Duodenal mucosa (tissue), 2 donors: ENCODE measurements at regions not wholly inside any gene's neighbourhood (a gene's known extent, or its start where the extent isn't known, plus 50 kb on each side); places are given as distances from the start of the nearest gene placed in this dataset.

Source experiments
- H3K27ac ChIP-seq: one replicate; pipeline ENCODE4 v1.7.0; 2013; ENCODE audit warnings: low read depth, low read length
- H3K27me3 ChIP-seq, 2 donors: one replicate each; pipeline ENCODE4 v1.7.0; 2013; ENCODE audit warnings: low read length in 2 of 2, control low read depth in 1 of 2; ENCODE audit not compliant: insufficient read depth in 2 of 2, control insufficient read depth in 1 of 2
- H3K36me3 ChIP-seq, 2 donors: one replicate each; pipeline ENCODE4 v1.7.0; 2013; ENCODE audit warnings: low read length in 2 of 2, control low read depth in 1 of 2; ENCODE audit not compliant: insufficient read depth in 2 of 2, control insufficient read depth in 1 of 2
- H3K4me1 ChIP-seq, 2 donors: one replicate each; pipeline ENCODE4 v1.7.0; 2013; ENCODE audit warnings: low read length in 2 of 2, control low read depth in 1 of 2; ENCODE audit not compliant: insufficient read depth in 2 of 2, control insufficient read depth in 1 of 2
- H3K4me3 ChIP-seq, 2 donors: one replicate each; pipeline ENCODE4 v1.7.0; 2013; ENCODE audit warnings: low read length in 2 of 2, low read depth in 1 of 2
- H3K9ac ChIP-seq, 2 donors: one replicate each; pipeline ENCODE4 v1.7.0; 2013; ENCODE audit warnings: low read length in 2 of 2, low read depth in 1 of 2
- H3K9me3 ChIP-seq, 2 donors: one replicate each; pipeline ENCODE4 v1.7.0; 2013; ENCODE audit warnings: low read length in 2 of 2, control low read depth in 1 of 2; ENCODE audit not compliant: control insufficient read depth in 1 of 2

DNA sequence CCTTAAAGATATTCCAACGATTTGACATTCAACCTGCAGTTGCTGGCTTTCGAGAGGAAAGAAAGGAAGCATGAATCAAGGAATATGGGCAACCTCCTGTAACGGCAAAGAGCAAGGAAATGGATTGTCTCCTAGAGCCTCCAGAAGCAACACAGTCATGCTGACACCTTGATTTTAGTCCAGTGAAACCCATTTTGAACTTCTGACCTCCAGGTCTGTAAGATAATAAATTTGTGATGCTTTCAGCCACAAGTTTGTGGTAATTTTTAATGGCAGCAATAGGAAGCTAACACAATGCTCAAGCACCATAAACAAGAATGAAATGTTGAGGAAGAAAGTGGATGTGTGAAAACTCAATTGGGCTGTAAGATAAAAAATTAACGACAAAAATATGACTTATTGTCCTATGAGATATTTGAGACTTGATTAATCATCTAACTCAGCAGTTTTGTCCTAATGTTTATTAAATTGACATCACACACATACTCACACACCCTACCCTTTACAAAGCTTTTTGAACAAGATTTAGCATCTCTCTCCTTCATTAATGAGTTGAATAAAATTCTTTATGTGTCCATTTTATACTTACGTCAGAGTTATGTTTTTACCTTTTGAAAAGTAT is 857.2 kb upstream of the INTU start:
- Histone ChIP-seq H3K9ac (no peak overlapping the region), H3K27ac (no peak overlapping the region), H3K36me3 (no peaks in the 10 kb centered on the region), H3K4me1 (no peaks in the 10 kb centered on the region), H3K27me3 (no peaks in the 10 kb centered on the region), H3K4me3 (no peak overlapping the region), H3K9me3 (no peaks in the 10 kb centered on the region)

DNA sequence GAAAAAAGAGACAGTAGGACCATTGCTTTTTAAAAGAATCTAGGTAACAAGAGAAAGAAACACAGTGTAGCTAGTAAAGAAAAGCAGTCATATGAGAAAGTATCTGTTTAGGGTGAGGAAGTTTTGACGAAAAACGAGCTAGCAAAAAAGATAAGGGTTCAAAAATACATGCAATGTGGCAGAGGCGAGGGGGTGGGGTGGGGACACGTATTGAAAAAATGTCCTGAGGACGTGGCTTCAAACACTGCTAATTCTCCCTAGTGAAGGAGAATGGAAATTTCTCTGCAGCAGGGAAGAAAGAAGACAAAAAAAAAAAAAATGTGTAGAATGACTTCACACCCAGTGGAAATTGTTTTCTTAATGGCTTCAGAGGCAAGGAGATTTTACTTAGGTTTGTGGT is 856.4 kb upstream of the INTU start:
- Histone ChIP-seq H3K9ac (no peak overlapping the region), H3K27ac (no peak overlapping the region), H3K36me3 (no peaks in the 10 kb centered on the region), H3K4me3 (no peak overlapping the region), H3K27me3 (no peaks in the 10 kb centered on the region), H3K9me3 (no peaks in the 10 kb centered on the region), H3K4me1 (no peaks in the 10 kb centered on the region)

DNA sequence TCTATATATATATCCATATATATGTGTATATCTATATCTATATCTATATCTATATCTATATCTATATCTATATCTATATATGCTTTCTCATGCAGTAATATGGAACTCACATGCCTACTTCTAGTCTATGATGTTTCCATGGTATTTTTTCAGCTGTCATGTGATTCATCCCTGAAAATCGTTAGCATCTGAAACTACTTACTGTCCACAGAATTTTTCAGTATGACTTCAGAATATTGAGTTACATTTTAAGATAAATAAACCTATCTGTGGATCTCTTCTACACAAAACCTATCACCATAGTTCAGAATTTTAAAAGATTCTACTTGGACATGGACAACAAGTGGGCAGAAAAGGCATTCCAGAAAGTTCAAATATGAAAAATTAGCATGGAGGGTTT is 855.1 kb upstream of the INTU start:
- Histone ChIP-seq H3K36me3 (no peaks in the 10 kb centered on the region), H3K27ac (no peak overlapping the region), H3K4me1 (no peaks in the 10 kb centered on the region), H3K27me3 (no peaks in the 10 kb centered on the region), H3K9ac (no peak overlapping the region), H3K9me3 (no peaks in the 10 kb centered on the region), H3K4me3 (no peak overlapping the region)

DNA sequence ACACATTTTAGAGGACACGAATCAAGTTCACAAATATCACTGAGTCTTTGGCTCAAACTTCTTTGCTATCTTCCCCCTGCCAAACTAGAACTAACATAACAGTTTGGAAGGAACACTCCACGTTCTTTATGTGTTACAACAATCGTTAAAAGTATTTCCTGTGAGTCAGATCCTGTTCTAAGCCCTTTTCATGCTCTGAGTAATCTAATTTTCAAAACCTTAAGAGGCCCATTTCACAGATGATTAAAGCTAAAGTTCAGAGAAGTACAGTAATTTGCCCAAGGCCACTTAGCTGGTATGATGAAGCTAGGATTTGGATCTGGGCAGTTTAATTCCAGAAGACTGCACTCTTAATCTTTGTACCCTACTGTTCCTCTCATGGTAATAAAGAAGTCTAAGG is 854.4 kb upstream of the INTU start:
- Histone ChIP-seq H3K4me3 (no peak overlapping the region), H3K9ac (no peak overlapping the region), H3K9me3 (no peaks in the 10 kb centered on the region), H3K27ac (no peak overlapping the region), H3K27me3 (no peaks in the 10 kb centered on the region), H3K36me3 (no peaks in the 10 kb centered on the region), H3K4me1 (no peaks in the 10 kb centered on the region)

DNA sequence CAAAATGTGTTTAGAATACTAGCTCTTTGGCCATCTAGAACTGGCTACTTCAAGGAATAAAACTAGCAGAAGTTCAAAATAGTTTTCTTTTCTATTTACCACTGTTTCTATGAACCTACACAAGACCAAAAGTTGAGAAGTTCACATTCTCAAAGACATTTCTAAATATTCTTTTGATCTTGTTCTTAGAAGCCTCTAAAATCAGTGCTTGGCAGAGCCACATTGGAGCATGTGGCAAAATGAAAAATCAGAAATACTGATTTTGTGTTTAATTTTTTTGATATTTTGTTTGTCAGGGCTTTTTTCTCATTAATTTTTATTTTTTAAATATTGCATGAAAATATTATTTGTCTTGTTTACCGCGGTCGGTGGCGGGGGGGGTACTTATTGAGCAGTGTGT is 853.8 kb upstream of the INTU start:
- Histone ChIP-seq H3K36me3 (no peaks in the 10 kb centered on the region), H3K4me1 (no peaks in the 10 kb centered on the region), H3K27ac (no peak overlapping the region), H3K27me3 (no peaks in the 10 kb centered on the region), H3K9ac (no peak overlapping the region), H3K4me3 (no peak overlapping the region), H3K9me3 (no peaks in the 10 kb centered on the region)

DNA sequence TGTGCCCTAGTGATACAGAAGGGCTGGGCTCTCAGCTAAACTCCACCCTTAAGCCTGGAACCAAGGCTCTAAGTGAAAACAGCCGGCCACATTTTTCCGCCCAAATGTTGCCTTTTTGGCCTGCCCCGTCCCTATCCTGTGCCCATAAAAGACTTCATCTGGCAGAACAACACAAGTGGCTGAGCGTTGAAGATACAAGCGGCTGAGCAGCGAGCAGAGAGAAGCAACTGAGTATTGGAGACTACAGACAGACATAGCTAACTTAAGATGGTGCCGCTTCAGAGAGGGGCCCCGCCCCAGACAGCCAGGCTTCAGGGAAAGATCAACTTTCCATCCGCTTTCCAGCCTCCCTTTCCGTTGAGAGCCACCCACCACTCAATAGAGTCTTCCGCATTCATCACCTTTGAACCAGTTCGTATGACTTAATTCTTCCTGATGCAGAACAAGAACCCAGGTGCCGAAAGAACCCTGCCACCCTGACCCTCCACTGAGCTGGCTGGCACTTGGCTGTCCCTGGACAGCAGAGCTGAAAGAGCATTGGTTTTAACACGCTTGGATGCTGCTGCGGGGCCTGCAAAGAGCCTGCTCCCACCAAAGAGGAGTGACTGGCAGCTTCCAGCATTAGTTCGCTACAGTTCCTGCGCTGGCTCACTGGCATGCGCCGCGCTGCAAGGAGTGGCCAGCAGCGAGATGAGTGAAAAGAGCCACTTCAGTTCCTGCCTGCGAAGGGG is 853.2 kb upstream of the INTU start:
- no peak overlapping the region for H3K27ac ChIP-seq
- no peaks in the 10 kb centered on the region for H3K4me1 ChIP-seq
- no peak overlapping the region for H3K4me3 ChIP-seq
- no peaks in the 10 kb centered on the region for H3K27me3 ChIP-seq
- no peaks in the 10 kb centered on the region for H3K36me3 ChIP-seq
- H3K9ac ChIP-seq, result no peak overlapping the region
- no peaks in the 10 kb centered on the region for H3K9me3 ChIP-seq

DNA sequence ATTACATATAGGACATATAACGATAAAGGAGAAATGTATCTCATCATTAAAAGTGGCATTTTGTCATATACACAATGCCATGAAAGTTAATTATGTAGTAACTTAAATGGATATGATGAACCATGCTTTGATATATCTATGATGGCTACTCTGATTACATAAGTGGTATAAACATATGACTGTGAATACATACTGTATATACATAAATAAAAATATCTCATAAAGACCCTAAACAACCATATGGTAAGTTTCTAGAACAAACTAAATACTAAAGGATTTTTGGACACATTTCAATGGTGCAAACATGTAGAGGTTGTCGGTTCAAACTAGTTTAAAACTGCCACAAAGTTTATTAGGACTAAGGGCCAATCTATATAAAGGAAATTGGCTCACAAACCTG is 849.6 kb upstream of the INTU start:
- H3K9ac ChIP-seq, result no peak overlapping the region
- no peak overlapping the region for H3K4me3 ChIP-seq
- no peaks in the 10 kb centered on the region for H3K36me3 ChIP-seq
- H3K27ac ChIP-seq, result no peak overlapping the region
- H3K9me3 ChIP-seq, result peaks cover 0 to 3% of the 10 kb centered on the region in 2 donors
- H3K27me3 ChIP-seq, result no peaks in the 10 kb centered on the region
- no peaks in the 10 kb centered on the region for H3K4me1 ChIP-seq

DNA sequence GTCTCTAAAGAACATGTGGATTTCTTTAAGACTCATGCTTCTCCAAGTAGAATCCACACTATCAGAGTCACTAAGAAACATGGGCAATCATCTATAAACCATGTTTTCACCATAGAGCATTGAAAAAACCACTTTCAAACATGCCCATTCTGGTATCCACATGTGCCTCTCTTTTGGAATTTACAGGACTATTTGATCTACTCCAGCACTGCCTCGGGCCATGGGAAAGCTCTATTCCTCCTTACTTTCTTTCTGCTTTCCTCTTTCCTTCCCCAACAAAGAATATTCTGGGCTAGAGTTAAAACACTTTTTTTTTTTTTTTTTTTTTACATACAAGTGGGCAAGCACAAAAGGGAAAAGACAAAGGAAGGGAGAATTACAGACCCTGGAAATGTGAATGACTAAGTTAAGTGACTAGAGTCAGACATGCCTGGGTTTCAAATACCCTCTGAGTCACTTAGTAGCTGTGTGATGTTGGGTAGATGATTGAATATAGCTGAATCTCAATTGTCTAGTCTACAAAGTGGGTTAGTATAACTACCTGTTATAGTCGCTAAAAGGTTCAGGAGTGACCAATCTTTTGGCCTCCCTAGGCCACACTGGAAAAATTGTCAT is 847.7 kb upstream of the INTU start:
- Histone ChIP-seq H3K27me3 (no peaks in the 10 kb centered on the region), H3K36me3 (no peaks in the 10 kb centered on the region), H3K27ac (no peak overlapping the region)

DNA sequence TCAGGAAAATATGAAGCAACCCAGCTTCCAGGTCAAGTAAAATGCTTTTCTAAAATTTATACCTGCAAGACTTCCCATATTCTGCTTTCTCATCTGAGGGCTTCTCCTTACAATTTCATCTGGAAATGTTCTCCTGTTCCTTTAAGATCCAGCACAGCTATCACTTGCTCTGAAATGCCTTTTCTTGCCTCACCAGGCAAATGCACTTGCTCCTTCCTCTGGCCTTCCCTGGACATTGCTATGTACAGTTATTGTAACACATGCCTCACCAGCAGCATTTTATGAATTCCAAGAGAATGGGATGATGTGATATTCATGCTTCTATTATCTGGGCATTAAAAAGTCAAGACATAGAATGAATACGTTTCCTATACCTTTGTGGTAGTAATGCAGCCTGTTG is 842.1 kb upstream of the INTU start:
- H3K9me3 ChIP-seq, result peaks cover 0 to 3% of the 10 kb centered on the region in 2 donors
- no peak overlapping the region for H3K4me3 ChIP-seq
- H3K9ac ChIP-seq, result no peak overlapping the region
- no peaks in the 10 kb centered on the region for H3K27me3 ChIP-seq
- no peak overlapping the region for H3K27ac ChIP-seq
- no peaks in the 10 kb centered on the region for H3K4me1 ChIP-seq
- no peaks in the 10 kb centered on the region for H3K36me3 ChIP-seq

More for the DNA sequence above, 847.7 kb upstream of the INTU start:
- no peak overlapping the region for H3K9ac ChIP-seq
- H3K4me1 ChIP-seq, result no peaks in the 10 kb centered on the region
- H3K9me3 ChIP-seq, result peaks cover 0 to 3% of the 10 kb centered on the region in 2 donors
- H3K4me3 ChIP-seq, result no peak overlapping the region

DNA sequence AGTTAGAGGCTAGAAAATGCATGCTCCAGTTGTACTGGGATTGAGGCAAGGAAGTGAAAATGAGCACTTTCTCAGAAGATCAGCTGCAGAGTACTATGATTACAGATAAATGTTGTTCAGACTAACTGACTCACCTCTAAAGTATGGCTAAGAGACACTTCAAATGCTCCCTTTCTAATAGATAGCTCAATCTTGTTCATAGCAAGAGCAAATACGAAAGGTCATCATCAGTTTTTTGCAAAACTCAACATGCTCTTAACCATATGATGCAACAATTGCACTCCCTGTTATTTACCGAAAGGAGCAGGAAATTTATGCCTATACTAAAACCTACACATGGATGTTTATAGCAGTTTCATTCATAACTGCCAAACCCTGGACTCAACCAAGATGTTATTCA is 838.4 kb upstream of the INTU start:
- no peaks in the 10 kb centered on the region for H3K36me3 ChIP-seq
- H3K4me1 ChIP-seq, result no peaks in the 10 kb centered on the region
- H3K27ac ChIP-seq, result no peak overlapping the region
- H3K9me3 ChIP-seq, result no peaks in the 10 kb centered on the region
- no peaks in the 10 kb centered on the region for H3K27me3 ChIP-seq
- no peak overlapping the region for H3K9ac ChIP-seq
- no peak overlapping the region for H3K4me3 ChIP-seq
